Urothelium cell line (cell line): ENCODE measurements at regions not wholly inside any gene's neighbourhood (a gene's known extent, or its start where the extent isn't known, plus 50 kb on each side); places are given as distances from the start of the nearest gene placed in this dataset.

Source experiments
- DNase-seq: peaks from one replicate; pipeline ENCODE4 v3.0.0; 2011; ENCODE audit warnings: low spot score, mixed read lengths
- FAIRE-seq: peaks from 2 replicates; lab custom pipeline; 2011; peaks lifted over from hg19 to GRCh38; lab: Jason Lieb, UNC

DNA sequence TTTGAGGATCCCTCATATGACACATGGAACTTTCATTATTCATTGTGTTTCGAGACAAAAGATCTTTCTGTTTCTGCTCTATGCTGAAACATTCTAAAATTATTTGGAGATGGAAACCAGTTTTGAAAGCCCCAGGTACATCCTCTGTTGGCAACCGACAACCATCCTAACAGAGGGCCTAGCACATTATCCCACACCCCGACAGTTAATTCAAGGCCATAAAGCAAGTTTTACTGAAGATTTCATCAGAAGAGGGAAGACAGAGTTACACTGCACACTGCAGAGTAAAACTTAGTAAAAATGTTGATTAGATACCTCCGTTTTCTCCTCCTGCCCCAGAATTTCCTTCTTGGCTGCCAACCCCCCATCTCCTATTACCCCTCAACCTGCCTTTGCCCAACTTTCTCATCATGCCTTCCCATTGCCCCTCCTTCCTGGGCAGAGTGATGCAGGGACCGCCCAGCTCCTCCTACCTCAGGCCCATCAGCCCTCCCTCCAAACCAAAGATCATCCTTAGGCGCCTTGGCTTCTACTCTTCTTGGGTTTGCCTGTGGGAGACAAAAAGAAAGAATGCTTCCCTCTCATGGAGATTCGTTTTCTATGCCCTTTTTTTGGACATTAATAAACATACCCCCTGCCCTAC is 52.9 kb upstream of the CITED4 start:
- DNase-seq (no peak), FAIRE-seq (no peak)

DNA sequence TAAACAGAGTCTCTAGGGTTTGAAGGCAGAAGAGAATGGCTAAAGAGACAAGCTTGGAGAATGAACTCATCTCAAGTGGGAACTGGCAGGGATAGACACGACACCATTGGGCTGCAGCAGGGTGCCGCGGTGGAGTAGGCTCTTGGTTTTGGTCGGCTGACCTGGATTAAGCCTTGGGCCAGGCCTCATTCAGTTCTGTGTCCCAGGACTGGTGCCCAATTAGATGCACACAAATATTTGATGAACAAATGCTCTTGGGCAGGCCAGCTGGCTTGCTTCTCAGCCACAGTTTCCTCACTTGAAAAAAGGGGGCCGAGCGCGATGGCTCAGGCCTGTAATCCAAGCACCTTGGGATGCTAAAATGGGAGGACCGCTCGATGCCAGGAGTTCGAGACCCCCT is 53.4 kb upstream of the CITED4 start:
- FAIRE-seq = no peak

DNA sequence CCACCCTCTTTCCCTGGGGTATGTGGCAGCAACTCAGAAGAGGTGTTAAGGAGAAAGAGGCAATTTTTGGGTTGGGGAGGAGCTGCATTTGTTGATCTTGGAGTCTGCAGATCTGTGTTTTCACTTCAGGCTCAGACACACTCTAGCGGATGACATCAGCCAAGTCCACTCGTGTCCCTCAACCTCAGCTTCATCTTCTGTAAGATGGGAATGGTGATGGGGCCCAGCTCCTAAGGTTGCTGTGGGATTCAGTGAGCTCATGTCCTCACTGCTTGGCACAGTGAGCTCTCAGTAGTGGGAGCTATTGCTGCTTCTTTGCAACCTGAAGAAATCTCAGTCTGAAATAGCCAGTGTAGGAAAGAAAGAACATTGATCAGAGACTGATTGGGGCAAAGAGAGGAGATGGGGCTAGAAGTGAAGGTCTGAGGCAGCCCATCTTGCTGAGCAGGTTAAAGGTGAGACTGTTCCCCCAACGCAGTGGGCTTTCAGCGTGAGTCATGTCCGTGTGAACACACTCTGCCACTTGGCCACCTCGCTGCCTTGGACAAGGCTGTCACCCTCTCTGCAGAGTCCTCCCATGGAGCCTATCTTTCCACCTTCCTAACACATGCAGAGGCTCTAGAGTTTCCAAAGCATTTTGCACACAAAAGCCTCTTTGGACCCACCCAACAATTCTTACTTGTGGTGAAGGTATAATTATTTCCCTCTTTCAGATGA is 56.0 kb upstream of the CITED4 start:
- FAIRE-seq (no peak), DNase-seq (no peak)

More for the DNA sequence above, 53.4 kb upstream of the CITED4 start:
- DNase-seq = no peak

GRCh38 chr1:40919475-40920011 is 57.4 kb upstream of the CITED4 start:
- DNase-seq (peak; percentile 89), FAIRE-seq (peak; percentile 58)

DNA sequence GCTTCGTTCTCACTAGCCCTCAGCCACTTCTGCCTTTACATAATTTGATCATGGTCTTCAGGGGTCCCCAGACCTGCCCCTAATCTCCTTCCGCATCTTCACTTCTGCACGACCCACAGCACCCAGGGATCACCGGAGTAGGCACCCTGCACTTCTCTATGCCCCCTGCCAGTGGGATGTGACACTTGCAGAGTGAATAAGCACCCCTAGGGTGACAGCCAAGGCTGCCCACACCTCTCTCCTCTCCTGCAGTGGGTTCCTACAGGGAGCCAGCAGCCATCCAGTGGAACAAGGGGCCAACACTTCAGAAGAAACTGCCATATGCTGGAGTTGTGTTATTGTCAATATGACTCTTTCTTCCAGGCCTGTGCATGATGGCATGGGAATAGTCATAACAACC is 58.0 kb upstream of the CTPS1 start:
- no peak for FAIRE-seq
- no peak for DNase-seq

DNA sequence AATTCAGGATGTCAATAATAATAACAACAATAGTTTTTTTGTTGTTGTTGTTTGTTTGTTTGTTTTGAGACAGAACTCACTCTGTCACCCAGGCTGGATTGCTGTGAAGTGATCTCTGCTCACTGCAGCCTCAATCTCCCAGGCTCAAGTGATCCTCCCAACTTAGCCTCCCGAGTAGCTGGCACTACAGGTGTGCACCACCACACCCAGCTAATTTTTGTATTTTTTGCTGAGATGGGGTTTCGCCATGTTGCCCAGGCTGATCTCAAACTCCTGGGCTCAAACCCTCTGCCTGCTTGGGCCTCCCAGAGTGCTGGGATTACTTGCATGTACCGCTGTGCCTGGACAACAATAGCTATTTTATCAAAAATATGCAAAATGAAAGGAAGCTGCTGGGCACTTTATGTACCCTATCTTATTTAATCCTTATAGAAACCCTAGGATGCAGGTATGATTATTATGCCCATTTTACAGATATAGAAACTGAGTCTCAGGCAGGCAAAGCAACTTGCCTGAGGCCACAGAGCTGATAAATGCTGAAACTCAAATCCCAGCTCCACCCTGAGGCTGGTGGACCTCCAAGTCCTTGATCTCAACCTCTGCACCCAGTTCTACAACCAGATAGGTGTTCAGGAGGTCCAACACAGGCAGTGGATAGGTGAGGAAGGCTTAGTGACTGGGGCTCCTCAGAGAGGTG is 57.4 kb upstream of the CTPS1 start:
- DNase-seq (no peak), FAIRE-seq (no peak)

DNA sequence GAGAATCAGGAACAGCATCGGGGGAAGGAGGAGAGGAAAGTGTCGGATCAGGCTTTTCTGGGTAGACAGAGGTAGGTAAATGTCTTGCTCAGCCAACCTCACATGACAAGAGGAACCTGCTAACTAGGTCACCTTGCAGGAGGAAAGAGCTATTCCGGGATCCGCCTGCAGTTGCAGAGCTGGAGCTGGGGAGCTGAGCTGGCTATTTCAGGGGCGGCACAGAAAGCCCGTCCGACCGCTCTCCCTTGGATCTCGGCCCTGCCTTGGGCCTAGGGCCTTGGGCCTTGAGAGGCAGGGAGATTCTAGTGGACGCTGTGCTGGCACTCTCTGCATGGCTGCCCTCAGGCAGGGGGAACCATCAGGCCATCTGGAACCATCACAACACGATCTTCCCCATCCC is 56.5 kb upstream of the CTPS1 start:
- DNase-seq = no peak

GRCh38 chr1:40923511-40924020 is 55.9 kb upstream of the CTPS1 start:
- no peak for DNase-seq
- FAIRE-seq = no peak

More for the DNA sequence above, 56.5 kb upstream of the CTPS1 start:
- no peak for FAIRE-seq

GRCh38 chr1:40924767-40925166 is 54.7 kb upstream of the CTPS1 start:
- FAIRE-seq = no peak
- no peak for DNase-seq

- DNase-seq (no peak), FAIRE-seq (no peak)
Observed at GRCh38 chr1:40925834-40926410, 53.6 kb upstream of the CTPS1 start.

GRCh38 chr1:40926441-40926840 is 53.1 kb upstream of the CTPS1 start:
- FAIRE-seq (no peak), DNase-seq (no peak)

DNA sequence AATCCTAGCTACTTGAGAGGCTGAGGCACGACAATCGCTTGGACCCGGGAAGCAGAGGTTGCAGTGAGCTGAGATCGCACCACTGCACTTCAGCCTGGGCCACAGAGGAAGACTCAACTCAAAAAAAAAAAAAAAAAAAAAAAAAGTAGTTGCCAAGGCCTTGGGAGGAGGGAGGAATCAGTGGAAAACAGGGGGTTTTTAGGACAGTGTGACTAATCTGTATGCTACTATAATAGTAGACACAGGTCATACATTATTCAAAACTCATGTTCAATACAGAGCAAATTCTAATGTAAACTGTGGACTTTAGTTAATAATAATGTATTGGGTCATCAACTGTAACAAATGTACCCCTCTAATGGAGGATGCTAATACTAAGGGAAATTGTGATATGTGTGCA is 51.7 kb upstream of the CTPS1 start:
- DNase-seq (no peak), FAIRE-seq (no peak)

DNA sequence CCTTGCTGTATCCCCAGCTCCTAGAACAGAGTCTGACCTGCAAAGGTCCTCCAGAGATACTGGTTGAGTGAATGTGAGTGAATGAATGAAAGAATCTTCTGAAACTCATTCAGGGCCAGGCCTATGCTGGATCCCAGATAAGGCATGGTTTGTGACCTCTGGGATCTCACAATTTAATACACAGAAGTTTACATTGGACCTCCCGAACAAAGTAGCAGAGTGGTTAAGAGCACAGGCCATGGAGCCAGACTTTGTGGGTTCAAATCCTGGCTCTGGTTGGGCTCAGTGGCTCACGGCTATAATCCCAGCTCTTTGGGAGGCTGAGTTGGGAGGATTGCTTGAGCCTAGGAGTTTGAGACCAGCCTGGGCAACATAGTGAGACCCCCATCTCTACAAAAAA is 50.8 kb upstream of the CTPS1 start:
- FAIRE-seq = no peak
- no peak for DNase-seq

- no peak for DNase-seq
- FAIRE-seq = no peak
Observed at GRCh38 chr1:40929155-40929554, 50.3 kb upstream of the CTPS1 start.
